Kidney epithelial cell (primary cell): ENCODE measurements at regions not wholly inside any gene's neighbourhood (a gene's known extent, or its start where the extent isn't known, plus 50 kb on each side); places are given as distances from the start of the nearest gene placed in this dataset.
"Not testable (repeated sequence)": the region's sequence is repeated elsewhere in the genome, so short reads cannot be mapped to it uniquely, and the experiment has no call there.

Experiments used
- DNase-seq: peaks from one replicate; pipeline ENCODE4 v3.0.0-alpha.2; 2010; ENCODE audit warnings: low read depth
- H3K27me3 ChIP-seq: 2 replicates; pipeline ENCODE4 v1.6.0; 2011; ENCODE audit warnings: low read length; ENCODE audit not compliant: control insufficient read depth, insufficient read depth
- H3K36me3 ChIP-seq: 2 replicates; pipeline ENCODE4 v1.5.1; 2011; ENCODE audit warnings: low read length; ENCODE audit not compliant: control insufficient read depth, insufficient read depth
- H3K4me3 ChIP-seq: 2 replicates; pipeline ENCODE4 v1.5.1; 2011; ENCODE audit warnings: low read depth, mild to moderate bottlenecking, control low read depth, low read length
- TF ChIP-seq, protein P1 (sequence below): IDR thresholded peaks from 2 replicates; pipeline ENCODE4 v1.5.1; 2011; ENCODE audit warnings: mild to moderate bottlenecking, moderate library complexity, low read length, control low read depth, inconsistent platforms; ENCODE audit not compliant: insufficient read depth, poor library complexity, severe bottlenecking

- no peak overlapping the region for H3K4me3 ChIP-seq
- no peak for DNase-seq
- TF ChIP-seq, protein P1, sequence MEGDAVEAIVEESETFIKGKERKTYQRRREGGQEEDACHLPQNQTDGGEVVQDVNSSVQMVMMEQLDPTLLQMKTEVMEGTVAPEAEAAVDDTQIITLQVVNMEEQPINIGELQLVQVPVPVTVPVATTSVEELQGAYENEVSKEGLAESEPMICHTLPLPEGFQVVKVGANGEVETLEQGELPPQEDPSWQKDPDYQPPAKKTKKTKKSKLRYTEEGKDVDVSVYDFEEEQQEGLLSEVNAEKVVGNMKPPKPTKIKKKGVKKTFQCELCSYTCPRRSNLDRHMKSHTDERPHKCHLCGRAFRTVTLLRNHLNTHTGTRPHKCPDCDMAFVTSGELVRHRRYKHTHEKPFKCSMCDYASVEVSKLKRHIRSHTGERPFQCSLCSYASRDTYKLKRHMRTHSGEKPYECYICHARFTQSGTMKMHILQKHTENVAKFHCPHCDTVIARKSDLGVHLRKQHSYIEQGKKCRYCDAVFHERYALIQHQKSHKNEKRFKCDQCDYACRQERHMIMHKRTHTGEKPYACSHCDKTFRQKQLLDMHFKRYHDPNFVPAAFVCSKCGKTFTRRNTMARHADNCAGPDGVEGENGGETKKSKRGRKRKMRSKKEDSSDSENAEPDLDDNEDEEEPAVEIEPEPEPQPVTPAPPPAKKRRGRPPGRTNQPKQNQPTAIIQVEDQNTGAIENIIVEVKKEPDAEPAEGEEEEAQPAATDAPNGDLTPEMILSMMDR: no peak
Observed at GRCh38 chr10:33697016-33697415, 362.5 kb upstream of the NRP1 start.

DNA sequence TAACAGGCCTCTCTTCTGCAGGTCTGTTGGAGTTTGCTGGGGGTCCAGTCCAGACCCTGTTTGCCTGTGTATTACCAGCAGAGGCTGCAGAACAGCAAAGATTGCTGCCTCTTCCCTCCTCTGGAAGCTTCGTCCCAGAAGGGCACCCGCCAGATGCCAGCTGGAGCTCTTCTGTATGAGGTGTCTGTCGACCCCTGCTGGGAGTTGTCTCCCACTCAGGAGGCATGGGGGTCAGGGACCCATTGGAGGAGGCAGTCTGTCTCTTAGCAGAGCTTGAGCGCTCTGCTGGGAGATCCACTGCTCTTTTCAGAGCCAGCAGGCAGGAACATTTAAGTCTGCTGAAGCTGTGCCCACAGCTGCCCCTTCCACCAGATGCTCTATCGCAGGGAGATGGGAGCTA, 361.1 kb upstream of the NRP1 start:
- H3K27me3 ChIP-seq: no peaks in the 10 kb centered on the region
- DNase-seq: no peak
- TF ChIP-seq, protein P1: no peak
- H3K36me3 ChIP-seq: no peaks in the 10 kb centered on the region
- no peak overlapping the region for H3K4me3 ChIP-seq

More at GRCh38 chr10:33697016-33697415, 362.5 kb upstream of the NRP1 start:
- Histone ChIP-seq H3K36me3 (no peaks in the 10 kb centered on the region), H3K27me3 (no peaks in the 10 kb centered on the region)

- not testable (repeated sequence) for DNase-seq, H3K4me3 ChIP-seq, H3K36me3 ChIP-seq, H3K27me3 ChIP-seq
Observed at GRCh38 chr10:33690536-33690935, 356.1 kb upstream of the NRP1 start.

- TF ChIP-seq, protein P1: no peak
- Histone ChIP-seq H3K36me3 (no peaks in the 10 kb centered on the region), H3K27me3 (no peaks in the 10 kb centered on the region), H3K4me3 (no peak overlapping the region)
- no peak for DNase-seq
Observed at GRCh38 chr10:33688506-33688905, 354.0 kb upstream of the NRP1 start.

GRCh38 chr10:33684211-33684611, 349.7 kb upstream of the NRP1 start:
- DNase-seq: no peak
- Histone ChIP-seq H3K4me3 (no peak overlapping the region), H3K36me3 (no peaks in the 10 kb centered on the region), H3K27me3 (no peaks in the 10 kb centered on the region)
- TF ChIP-seq, protein P1: no peak

DNA sequence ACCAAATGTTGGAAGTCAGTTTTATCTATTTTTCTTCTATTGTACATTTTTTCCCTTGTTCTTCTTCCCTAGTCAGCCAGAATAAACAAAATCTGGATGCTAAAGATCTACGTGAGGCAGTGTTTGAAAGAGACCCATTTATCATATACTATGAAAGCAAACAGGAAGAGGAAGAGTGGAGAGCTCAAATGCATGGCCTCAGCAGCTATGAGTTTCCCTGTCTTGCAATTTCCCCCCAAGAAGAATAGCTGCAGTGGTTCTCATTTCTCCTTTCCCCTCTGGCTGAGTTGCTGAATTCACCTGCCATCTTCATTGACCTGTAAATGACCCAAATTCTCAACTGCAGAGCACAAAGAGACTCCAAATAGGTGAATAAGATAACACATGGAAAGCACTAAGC, 347.1 kb upstream of the NRP1 start:
- no peaks in the 10 kb centered on the region for H3K27me3 ChIP-seq

More for the DNA sequence above, 347.1 kb upstream of the NRP1 start:
- Histone ChIP-seq H3K36me3 (no peaks in the 10 kb centered on the region), H3K4me3 (no peak overlapping the region)
- TF ChIP-seq, protein P1: no peak
- no peak for DNase-seq
